WTC11 (cell line): ENCODE measurements at regions not wholly inside any gene's neighbourhood (a gene's known extent, or its start where the extent isn't known, plus 50 kb on each side); places are given as distances from the start of the nearest gene placed in this dataset.

Experiments
- ATAC-seq: fragments of 200-7000 bp; cut with Tn5 transposase; 2 replicates; pipeline ENCODE4 v1.10.0; 2021; ENCODE audit warnings: mild to moderate bottlenecking, moderate library complexity
- CTCF ChIA-PET: fragments of 300-600 bp; sonication (Branson Sonifier 250); formaldehyde crosslinking; loops from one replicate; lab custom pipeline; 2021; ENCODE audit warnings: antibody characterized with exemption; lab: Charles Lee
- POLR2A ChIA-PET: fragments of 350-600 bp; sonication (Branson Sonifier 250); formaldehyde crosslinking; loops from one replicate; lab custom pipeline; 2021; ENCODE audit warnings: antibody characterized with exemption; lab: Charles Lee
- DNase-seq: peaks from one replicate; pipeline ENCODE4 v3.0.0; 2021; ENCODE audit warnings: low spot score
- H3K27ac Mint-ChIP-seq: 2 replicates; pipeline ENCODE4 v1.8.0; 2021; ENCODE audit warnings: mixed read lengths
- H3K27me3 Mint-ChIP-seq: 2 replicates; pipeline ENCODE4 v1.8.0; 2021; ENCODE audit warnings: low read depth, mild to moderate bottlenecking, moderate library complexity, mixed read lengths
- H3K36me3 Mint-ChIP-seq: 2 replicates; pipeline ENCODE4 v1.8.0; 2021; ENCODE audit warnings: mixed read lengths
- H3K4me1 Mint-ChIP-seq: 2 replicates; pipeline ENCODE4 v1.8.0; 2022; ENCODE audit warnings: mixed read lengths
- H3K4me3 Mint-ChIP-seq: 2 replicates; pipeline ENCODE4 v1.8.0; 2021; ENCODE audit warnings: mild to moderate bottlenecking, moderate library complexity, mixed read lengths
- H3K9me3 Mint-ChIP-seq: 2 replicates; pipeline ENCODE4 v1.8.0; 2021; ENCODE audit warnings: mixed read lengths
- AFF4 ChIP-seq: sonication (generic); formaldehyde crosslinking; IDR thresholded peaks from 2 replicates; pipeline ENCODE4 v1.8.1; 2023; ENCODE audit warnings: mild to moderate bottlenecking, missing genetic modification reagents, borderline replicate concordance
- CREB1 ChIP-seq: sonication (generic); formaldehyde crosslinking; IDR thresholded peaks from 2 replicates; pipeline ENCODE4 v1.8.0; 2023; ENCODE audit warnings: mild to moderate bottlenecking, missing genetic modification reagents
- FOXJ3 ChIP-seq: sonication (generic); formaldehyde crosslinking; IDR thresholded peaks from 2 replicates; pipeline ENCODE4 v1.9.0; 2021; ENCODE audit warnings: missing genetic modification reagents, mild to moderate bottlenecking, borderline replicate concordance
- HMGXB4 ChIP-seq: sonication (generic); formaldehyde crosslinking; IDR thresholded peaks from 2 replicates; pipeline ENCODE4 v1.8.1; 2023; ENCODE audit warnings: mild to moderate bottlenecking, moderate library complexity, missing genetic modification reagents
- IRF2 ChIP-seq: sonication (generic); formaldehyde crosslinking; IDR thresholded peaks from 2 replicates; pipeline ENCODE4 v1.8.0; 2022; ENCODE audit warnings: low read depth, missing genetic modification reagents, borderline replicate concordance
- JUN ChIP-seq: sonication (generic); formaldehyde crosslinking; IDR thresholded peaks from 2 replicates; pipeline ENCODE4 v1.8.0; 2023; ENCODE audit warnings: mild to moderate bottlenecking, missing genetic modification reagents
- MLX ChIP-seq: sonication (generic); formaldehyde crosslinking; IDR thresholded peaks from 2 replicates; pipeline ENCODE4 v1.8.1; 2023; ENCODE audit warnings: mild to moderate bottlenecking, missing genetic modification reagents, moderate library complexity
- NFATC4 ChIP-seq: fragments of 250-450 bp; sonication (Bioruptor Pico); IDR thresholded peaks from 2 replicates; pipeline ENCODE4 v1.9.0; 2021; ENCODE audit warnings: mild to moderate bottlenecking
- NFYB ChIP-seq: sonication (generic); formaldehyde crosslinking; conservative IDR thresholded peaks from 2 replicates; pipeline ENCODE4 v1.8.0; 2022; ENCODE audit warnings: low read depth, missing genetic modification reagents
- NR1H2 ChIP-seq: sonication (generic); formaldehyde crosslinking; IDR thresholded peaks from 2 replicates; pipeline ENCODE4 v1.9.0; 2021; ENCODE audit warnings: mild to moderate bottlenecking, moderate library complexity, missing genetic modification reagents
- NR3C1 ChIP-seq: sonication (generic); formaldehyde crosslinking; conservative IDR thresholded peaks from 2 replicates; pipeline ENCODE4 v1.8.1; 2023; ENCODE audit warnings: low read depth, mild to moderate bottlenecking, missing genetic modification reagents
- OVOL2 ChIP-seq: fragments of 250-450 bp; sonication (Bioruptor Pico); IDR thresholded peaks from 2 replicates; pipeline ENCODE4 v1.9.0; 2021; ENCODE audit warnings: mild to moderate bottlenecking, borderline replicate concordance
- RELA ChIP-seq: sonication (generic); formaldehyde crosslinking; IDR thresholded peaks from 2 replicates; pipeline ENCODE4 v1.8.1; 2022; ENCODE audit warnings: missing genetic modification reagents, mild to moderate bottlenecking, borderline replicate concordance
- SP1 ChIP-seq: sonication (generic); formaldehyde crosslinking; conservative IDR thresholded peaks from 2 replicates; pipeline ENCODE4 v1.8.1; 2022; ENCODE audit warnings: missing genetic modification reagents
- STAT6 ChIP-seq: sonication (generic); formaldehyde crosslinking; conservative IDR thresholded peaks from 2 replicates; pipeline ENCODE4 v1.8.1; 2023; ENCODE audit warnings: mild to moderate bottlenecking, low read depth, missing genetic modification reagents, moderate library complexity
- TCF7 ChIP-seq: sonication (generic); formaldehyde crosslinking; IDR thresholded peaks from 2 replicates; pipeline ENCODE4 v1.8.0; 2022; ENCODE audit warnings: mild to moderate bottlenecking, low read depth, missing genetic modification reagents, moderate library complexity
- TEAD1 ChIP-seq: sonication (generic); formaldehyde crosslinking; IDR thresholded peaks from 2 replicates; pipeline ENCODE4 v1.8.0; 2022; ENCODE audit warnings: mild to moderate bottlenecking, missing genetic modification reagents
- TEAD4 ChIP-seq: sonication (generic); formaldehyde crosslinking; IDR thresholded peaks from 2 replicates; pipeline ENCODE4 v1.8.0; 2022; ENCODE audit warnings: mild to moderate bottlenecking, missing genetic modification reagents
- USF1 ChIP-seq: sonication (generic); formaldehyde crosslinking; IDR thresholded peaks from 2 replicates; pipeline ENCODE4 v1.8.0; 2022; ENCODE audit warnings: mild to moderate bottlenecking, missing genetic modification reagents
- USF2 ChIP-seq: sonication (generic); formaldehyde crosslinking; IDR thresholded peaks from 2 replicates; pipeline ENCODE4 v1.8.1; 2023; ENCODE audit warnings: mild to moderate bottlenecking, missing genetic modification reagents, moderate library complexity
- ZBTB21 ChIP-seq: sonication (generic); formaldehyde crosslinking; IDR thresholded peaks from 2 replicates; pipeline ENCODE4 v1.8.1; 2023; ENCODE audit warnings: mild to moderate bottlenecking, missing genetic modification reagents, borderline replicate concordance
- ZNF263 ChIP-seq: sonication (generic); formaldehyde crosslinking; IDR thresholded peaks from 2 replicates; pipeline ENCODE4 v1.8.1; 2022; ENCODE audit warnings: low read depth, mild to moderate bottlenecking, moderate library complexity, missing genetic modification reagents

GRCh38 chr11:23257088-23257487 lies 396.8 kb upstream of the CCDC179 start (continued):
- TF ChIP-seq ZNF263 (CRISPR knock-in tag) = no peak
- no peak for TF ChIP-seq USF2 (CRISPR knock-in tag)
- no peak for TF ChIP-seq AFF4 (CRISPR knock-in tag)

- Mint-ChIP-seq H3K27ac (no peak overlapping the region), H3K9me3 (peaks cover 5% of the 10 kb centered on the region; the same call in 1 of the 2 replicates), H3K4me3 (no peak overlapping the region), H3K36me3 (no peaks in the 10 kb centered on the region)
- DNase-seq = no peak
- TF ChIP-seq NFYB (CRISPR knock-in tag) (no peak), NR3C1 (no peak), OVOL2 (CRISPR knock-in tag) (no peak), FOXJ3 (CRISPR knock-in tag) (no peak), IRF2 (CRISPR knock-in tag) (no peak), MLX (CRISPR knock-in tag) (no peak), NFATC4 (CRISPR knock-in tag) (no peak), TEAD4 (CRISPR knock-in tag) (no peak), TCF7 (CRISPR knock-in tag) (no peak), USF1 (CRISPR knock-in tag) (no peak), SP1 (CRISPR knock-in tag) (no peak), JUN (CRISPR knock-in tag) (no peak), TEAD1 (CRISPR knock-in tag) (no peak), CREB1 (no peak), ZBTB21 (no peak), RELA (CRISPR knock-in tag) (no peak)
- TF ChIP-seq, all 79 proteins: peak for 0
- ChIA-PET POLR2A (no interaction called here), CTCF (no interaction called here)
- no peaks in the 10 kb centered on the region for H3K27me3 Mint-ChIP-seq
- ATAC-seq = no peak
- H3K4me1 Mint-ChIP-seq = no peaks in the 10 kb centered on the region
Measured at GRCh38 chr11:23257556-23257955, 397.3 kb upstream of the CCDC179 start.

- CTCF ChIA-PET = no interaction called here
- no peaks in the 10 kb centered on the region for H3K36me3 Mint-ChIP-seq
- POLR2A ChIA-PET = no interaction called here
- peaks cover 14% of the 10 kb centered on the region for H3K9me3 Mint-ChIP-seq
- no peak overlapping the region for H3K4me3 Mint-ChIP-seq
- no peak for DNase-seq
- no peaks in the 10 kb centered on the region for H3K4me1 Mint-ChIP-seq
- H3K27me3 Mint-ChIP-seq = no peaks in the 10 kb centered on the region
- H3K27ac Mint-ChIP-seq = no peak overlapping the region
- no peak for ATAC-seq
- TF ChIP-seq HMGXB4 (CRISPR knock-in tag) = no peak
- no peak for TF ChIP-seq STAT6 (CRISPR knock-in tag)
- TF ChIP-seq NR1H2 = no peak
Measured at GRCh38 chr11:23263466-23263865, 403.2 kb upstream of the CCDC179 start.
